SK-N-SH (cell line): ENCODE measurements at regions not wholly inside any gene's neighbourhood (a gene's known extent, or its start where the extent isn't known, plus 50 kb on each side); places are given as distances from the start of the nearest gene placed in this dataset.

Experiments used
- CTCF ChIA-PET: fragments of 300-600, 350-600 bp; formaldehyde crosslinking; extraction: SDS; loops from one replicate; lab custom pipeline; 2021; lab: Yijun Ruan, JAX
- POLR2A ChIA-PET: fragments of 350-600 bp; sonication (Branson Sonifier 250); formaldehyde crosslinking; extraction: SDS; loops from one replicate; lab custom pipeline; 2020; ENCODE audit warnings: antibody characterized with exemption, inconsistent platforms; lab: Yijun Ruan, JAX
- DNase-seq: peaks from one replicate; pipeline ENCODE4 v3.0.0; 2012
- H2AFZ ChIP-seq: fragments of 200-600 bp; sonication (generic); 2 replicates; pipeline ENCODE4 v1.8.1; 2016; ENCODE audit warnings: antibody characterized with exemption, mild to moderate bottlenecking, low read depth
- H3F3A ChIP-seq: fragments of 200-600 bp; sonication (generic); replicated peaks from 2 replicates; pipeline ENCODE3; 2016; ENCODE audit warnings: antibody characterized with exemption, mild to moderate bottlenecking; ENCODE audit not compliant: insufficient read depth
- H3K27ac ChIP-seq, 2 experiments: fragments of 200-500 bp in 1 of 2; fragments of 200-600 bp in 1 of 2; sonication (Bioruptor generic) in 1 of 2; sonication (generic), shearing (Covaris generic) in 1 of 2; 2 replicates each; pipeline versions ENCODE4 v1.5.1 to v1.6.1; 2014 to 2016; ENCODE audit warnings: low read depth in 2 of 2, inconsistent platforms in 1 of 2, low read length in 1 of 2, mild to moderate bottlenecking in 1 of 2, mixed read lengths in 1 of 2
- H3K27me3 ChIP-seq: fragments of 200-600 bp; sonication (generic), shearing (Covaris generic); 2 replicates; pipeline ENCODE4 v1.6.1; 2016; ENCODE audit warnings: mixed run types; ENCODE audit not compliant: insufficient read depth
- H3K36me3 ChIP-seq, 2 experiments: fragments of 200-500 bp in 1 of 2; fragments of 200-600 bp in 1 of 2; sonication (Bioruptor generic) in 1 of 2; sonication (generic) in 1 of 2; replicated peaks in 1 of 2; 2 replicates each; pipeline versions ENCODE3 to v1.5.1; 2014 to 2016; ENCODE audit warnings: low read length in 1 of 2, mild to moderate bottlenecking in 1 of 2; ENCODE audit not compliant: insufficient read depth in 2 of 2, control insufficient read depth in 1 of 2
- H3K4me1 ChIP-seq, 2 experiments: fragments of 200-500 bp in 1 of 2; fragments of 200-600 bp in 1 of 2; sonication (Bioruptor generic) in 1 of 2; sonication (generic), shearing (Covaris generic) in 1 of 2; 2 replicates each; pipeline versions ENCODE4 v1.5.1 to v1.6.1; 2014 to 2016; ENCODE audit warnings: low read depth in 1 of 2, low read length in 1 of 2, mixed run types in 1 of 2; ENCODE audit not compliant: insufficient read depth in 2 of 2, control insufficient read depth in 1 of 2
- H3K4me2 ChIP-seq: fragments of 200-600 bp; sonication (generic), shearing (Covaris generic); 2 replicates; pipeline ENCODE4 v1.6.1; 2017; ENCODE audit warnings: mixed run types
- H3K4me3 ChIP-seq, 2 experiments: fragments of 200-500 bp in 1 of 2; fragments of 200-600 bp in 1 of 2; sonication (Bioruptor generic) in 1 of 2; sonication (generic), shearing (Covaris generic) in 1 of 2; 2 replicates each; pipeline versions ENCODE4 v1.5.1 to v1.8.1; 2014 to 2016; ENCODE audit warnings: low read depth in 2 of 2, inconsistent platforms in 1 of 2, low read length in 1 of 2, mild to moderate bottlenecking in 1 of 2, mixed read lengths in 1 of 2, moderate library complexity in 1 of 2
- H3K79me2 ChIP-seq: fragments of 200-600 bp; sonication (generic); 2 replicates; pipeline ENCODE4 v1.8.1; 2017; ENCODE audit warnings: mild to moderate bottlenecking; ENCODE audit not compliant: insufficient read depth
- H3K9ac ChIP-seq: fragments of 200-600 bp; sonication (generic); 2 replicates; pipeline ENCODE4 v1.6.1; 2017; ENCODE audit warnings: mixed run types
- H3K9me2 ChIP-seq: fragments of 200-600 bp; sonication (generic); 2 replicates; pipeline ENCODE4 v1.6.1; 2017; ENCODE audit warnings: mixed run types
- H3K9me3 ChIP-seq: fragments of 200-600 bp; sonication (generic); 2 replicates; pipeline ENCODE4 v1.6.1; 2017; ENCODE audit warnings: mixed run types, mild to moderate bottlenecking, moderate library complexity
- H4K20me1 ChIP-seq: fragments of 200-600 bp; sonication (generic); 2 replicates; pipeline ENCODE4 v1.6.1; 2017; ENCODE audit warnings: mild to moderate bottlenecking, mixed run types; ENCODE audit not compliant: insufficient read depth
- EP300 ChIP-seq, 2 experiments: IDR thresholded peaks; 2 replicates each; pipeline versions ENCODE4 v1.4.0 to v1.6.1; 2012; ENCODE audit warnings: borderline replicate concordance in 1 of 2, low read depth in 1 of 2, low read length in 1 of 2
- EZH2phosphoT487 ChIP-seq: fragments of 200-600 bp; sonication (generic); IDR thresholded peaks from 2 replicates; pipeline ENCODE4 v1.6.1; 2017; ENCODE audit warnings: low read depth, mixed run types, mild to moderate bottlenecking, antibody characterized with exemption, moderate library complexity, borderline replicate concordance
- FOSL2 ChIP-seq: IDR thresholded peaks from 2 replicates; pipeline ENCODE4 v1.4.0; 2012; ENCODE audit warnings: low read depth, mild to moderate bottlenecking, moderate library complexity, borderline replicate concordance
- FOXJ3 ChIP-seq: sonication (generic); formaldehyde crosslinking; IDR thresholded peaks from 2 replicates; pipeline ENCODE4 v1.5.1; 2020; ENCODE audit warnings: mild to moderate bottlenecking, missing genetic modification reagents
- GABPA ChIP-seq: IDR thresholded peaks from 2 replicates; pipeline ENCODE4 v1.4.0; 2012; ENCODE audit warnings: low read depth, mild to moderate bottlenecking
- JUND ChIP-seq: IDR thresholded peaks from 2 replicates; pipeline ENCODE4 v1.4.0; 2012
- MEF2A ChIP-seq: IDR thresholded peaks from 2 replicates; pipeline ENCODE4 v1.4.0; 2012; ENCODE audit warnings: low read depth, borderline replicate concordance
- MXI1 ChIP-seq: IDR thresholded peaks from 2 replicates; pipeline ENCODE4 v1.6.1; 2012; ENCODE audit warnings: mild to moderate bottlenecking, low read depth, low read length, improper control_type of control experiment
- POLR2AphosphoS5 ChIP-seq: IDR thresholded peaks from 2 replicates; pipeline ENCODE4 v1.6.1; 2012; ENCODE audit warnings: low read depth, low read length
- RAD21 ChIP-seq: IDR thresholded peaks from 2 replicates; pipeline ENCODE4 v1.6.1; 2012; ENCODE audit warnings: mild to moderate bottlenecking, low read length
- RXRA ChIP-seq: IDR thresholded peaks from 2 replicates; pipeline ENCODE4 v1.4.0; 2012; ENCODE audit warnings: low read depth, mild to moderate bottlenecking, borderline replicate concordance
- TAF1 ChIP-seq: IDR thresholded peaks from 2 replicates; pipeline ENCODE4 v1.6.1; 2012; ENCODE audit warnings: low read depth, mild to moderate bottlenecking, low read length, moderate library complexity, borderline replicate concordance
- TCF12 ChIP-seq: IDR thresholded peaks from 2 replicates; pipeline ENCODE4 v1.4.0; 2012
- WGBS: methylation state at CpG from one replicate; pipeline ENCODE4 v1.1.6; 2017; ENCODE audit warnings: low lambda C conversion rate; 5-methylcytosine and 5-hydroxymethylcytosine counted together
- TF ChIP-seq, protein P1 (sequence below): IDR thresholded peaks from 2 replicates; pipeline ENCODE4 v1.4.0; 2012; ENCODE audit warnings: low read depth
- TF ChIP-seq, protein P2 (sequence below): IDR thresholded peaks from 2 replicates; pipeline ENCODE4 v1.4.0; 2012; ENCODE audit warnings: low read depth, borderline replicate concordance
- TF ChIP-seq, protein P3 (sequence below): fragments of 200-600 bp; sonication (generic); IDR thresholded peaks from 2 replicates; pipeline ENCODE4 v1.6.1; 2017; ENCODE audit warnings: antibody characterized with exemption, mild to moderate bottlenecking, moderate library complexity
- TF ChIP-seq, protein P4 (sequence below): fragments of 150-350 bp; IDR thresholded peaks from 2 replicates; pipeline ENCODE4 v1.6.1; 2017; ENCODE audit warnings: antibody characterized with exemption, low read length, low read depth, borderline replicate concordance
- TF ChIP-seq, protein P5 (sequence below): IDR thresholded peaks from 2 replicates; pipeline ENCODE4 v1.6.1; 2012; ENCODE audit warnings: mild to moderate bottlenecking, low read depth, low read length, moderate library complexity

DNA sequence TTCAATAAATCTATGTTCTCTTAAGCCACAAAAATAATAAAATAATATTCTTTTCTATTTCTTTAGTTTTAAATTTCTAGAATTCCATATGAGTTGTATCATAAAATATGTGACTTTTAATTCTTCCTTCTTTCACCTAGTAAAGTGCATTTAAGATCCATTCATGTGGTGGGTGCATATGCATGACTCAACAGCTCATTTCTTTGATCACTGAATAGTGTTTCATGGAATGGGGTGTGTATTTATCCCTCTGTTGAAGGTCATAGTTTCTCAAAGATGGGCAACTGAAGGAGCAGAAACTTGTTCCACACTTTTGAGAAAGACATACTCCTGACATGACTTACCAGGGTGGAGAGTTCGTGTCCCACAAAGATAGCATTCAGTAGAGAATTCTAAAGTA, 1230.3 kb upstream of the AGA start (continued):
- TF ChIP-seq TAF1 = no peak

DNA sequence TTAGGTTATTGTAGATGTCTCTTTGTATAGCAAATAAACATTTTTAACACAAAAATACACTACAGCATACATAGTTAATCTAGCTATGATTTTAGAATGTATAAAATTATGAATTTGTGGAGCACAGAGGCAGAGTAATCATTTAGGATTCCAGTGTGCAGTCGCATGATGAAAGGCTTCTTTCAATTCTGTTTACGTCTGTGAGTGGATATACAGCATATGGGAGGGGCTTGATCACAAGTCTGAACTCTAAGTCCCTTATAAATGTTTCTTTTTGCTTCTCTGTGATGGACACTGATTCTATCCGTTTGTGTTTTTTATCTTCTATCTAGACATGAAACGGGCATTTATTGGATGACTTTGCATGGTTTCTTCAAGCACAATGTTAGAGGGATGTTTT, 1239.6 kb upstream of the AGA start:
- H3F3A ChIP-seq = no peaks in the 10 kb centered on the region
- H3K9me3 ChIP-seq = no peaks in the 10 kb centered on the region
- no peaks in the 10 kb centered on the region for H3K79me2 ChIP-seq
- ChIA-PET POLR2A (no interaction called here), CTCF (no interaction called here)
- no peaks in the 10 kb centered on the region for H3K4me1 ChIP-seq
- no peaks in the 10 kb centered on the region for H4K20me1 ChIP-seq
- H3K4me2 ChIP-seq = no peak overlapping the region
- DNase-seq = no peak
- H3K27ac ChIP-seq = no peak overlapping the region
- H3K36me3 ChIP-seq = no peaks in the 10 kb centered on the region
- 3% methylated on average over 4 of the region's 4 CpGs for WGBS
- no peak overlapping the region for H3K4me3 ChIP-seq
- H2AFZ ChIP-seq = no peak overlapping the region
- H3K9ac ChIP-seq = no peak overlapping the region
- no peaks in the 10 kb centered on the region for H3K27me3 ChIP-seq
- no peaks in the 10 kb centered on the region for H3K9me2 ChIP-seq
- TF ChIP-seq FOSL2 (no peak), TAF1 (no peak), JUND (no peak), GABPA (no peak), FOXJ3 (CRISPR knock-in tag) (no peak), MEF2A (no peak), EZH2phosphoT487 (no peak), MXI1 (no peak), POLR2AphosphoS5 (no peak), TCF12 (no peak), RAD21 (no peak), RXRA (no peak), EP300 (IDR thresholded peaks at IDR 0.05; ENCODE audit: borderline replicate concordance in 1 of 2, low read depth in 1 of 2, low read length in 1 of 2) (no peak)
- TF ChIP-seq, protein P1, sequence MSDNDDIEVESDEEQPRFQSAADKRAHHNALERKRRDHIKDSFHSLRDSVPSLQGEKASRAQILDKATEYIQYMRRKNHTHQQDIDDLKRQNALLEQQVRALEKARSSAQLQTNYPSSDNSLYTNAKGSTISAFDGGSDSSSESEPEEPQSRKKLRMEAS = no peak
- TF ChIP-seq, protein P2, sequence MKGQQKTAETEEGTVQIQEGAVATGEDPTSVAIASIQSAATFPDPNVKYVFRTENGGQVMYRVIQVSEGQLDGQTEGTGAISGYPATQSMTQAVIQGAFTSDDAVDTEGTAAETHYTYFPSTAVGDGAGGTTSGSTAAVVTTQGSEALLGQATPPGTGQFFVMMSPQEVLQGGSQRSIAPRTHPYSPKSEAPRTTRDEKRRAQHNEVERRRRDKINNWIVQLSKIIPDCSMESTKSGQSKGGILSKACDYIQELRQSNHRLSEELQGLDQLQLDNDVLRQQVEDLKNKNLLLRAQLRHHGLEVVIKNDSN = no peak
- TF ChIP-seq, protein P3, sequence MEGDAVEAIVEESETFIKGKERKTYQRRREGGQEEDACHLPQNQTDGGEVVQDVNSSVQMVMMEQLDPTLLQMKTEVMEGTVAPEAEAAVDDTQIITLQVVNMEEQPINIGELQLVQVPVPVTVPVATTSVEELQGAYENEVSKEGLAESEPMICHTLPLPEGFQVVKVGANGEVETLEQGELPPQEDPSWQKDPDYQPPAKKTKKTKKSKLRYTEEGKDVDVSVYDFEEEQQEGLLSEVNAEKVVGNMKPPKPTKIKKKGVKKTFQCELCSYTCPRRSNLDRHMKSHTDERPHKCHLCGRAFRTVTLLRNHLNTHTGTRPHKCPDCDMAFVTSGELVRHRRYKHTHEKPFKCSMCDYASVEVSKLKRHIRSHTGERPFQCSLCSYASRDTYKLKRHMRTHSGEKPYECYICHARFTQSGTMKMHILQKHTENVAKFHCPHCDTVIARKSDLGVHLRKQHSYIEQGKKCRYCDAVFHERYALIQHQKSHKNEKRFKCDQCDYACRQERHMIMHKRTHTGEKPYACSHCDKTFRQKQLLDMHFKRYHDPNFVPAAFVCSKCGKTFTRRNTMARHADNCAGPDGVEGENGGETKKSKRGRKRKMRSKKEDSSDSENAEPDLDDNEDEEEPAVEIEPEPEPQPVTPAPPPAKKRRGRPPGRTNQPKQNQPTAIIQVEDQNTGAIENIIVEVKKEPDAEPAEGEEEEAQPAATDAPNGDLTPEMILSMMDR = no peak
- TF ChIP-seq, protein P4, sequence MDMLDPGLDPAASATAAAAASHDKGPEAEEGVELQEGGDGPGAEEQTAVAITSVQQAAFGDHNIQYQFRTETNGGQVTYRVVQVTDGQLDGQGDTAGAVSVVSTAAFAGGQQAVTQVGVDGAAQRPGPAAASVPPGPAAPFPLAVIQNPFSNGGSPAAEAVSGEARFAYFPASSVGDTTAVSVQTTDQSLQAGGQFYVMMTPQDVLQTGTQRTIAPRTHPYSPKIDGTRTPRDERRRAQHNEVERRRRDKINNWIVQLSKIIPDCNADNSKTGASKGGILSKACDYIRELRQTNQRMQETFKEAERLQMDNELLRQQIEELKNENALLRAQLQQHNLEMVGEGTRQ = no peak
- TF ChIP-seq, protein P5, sequence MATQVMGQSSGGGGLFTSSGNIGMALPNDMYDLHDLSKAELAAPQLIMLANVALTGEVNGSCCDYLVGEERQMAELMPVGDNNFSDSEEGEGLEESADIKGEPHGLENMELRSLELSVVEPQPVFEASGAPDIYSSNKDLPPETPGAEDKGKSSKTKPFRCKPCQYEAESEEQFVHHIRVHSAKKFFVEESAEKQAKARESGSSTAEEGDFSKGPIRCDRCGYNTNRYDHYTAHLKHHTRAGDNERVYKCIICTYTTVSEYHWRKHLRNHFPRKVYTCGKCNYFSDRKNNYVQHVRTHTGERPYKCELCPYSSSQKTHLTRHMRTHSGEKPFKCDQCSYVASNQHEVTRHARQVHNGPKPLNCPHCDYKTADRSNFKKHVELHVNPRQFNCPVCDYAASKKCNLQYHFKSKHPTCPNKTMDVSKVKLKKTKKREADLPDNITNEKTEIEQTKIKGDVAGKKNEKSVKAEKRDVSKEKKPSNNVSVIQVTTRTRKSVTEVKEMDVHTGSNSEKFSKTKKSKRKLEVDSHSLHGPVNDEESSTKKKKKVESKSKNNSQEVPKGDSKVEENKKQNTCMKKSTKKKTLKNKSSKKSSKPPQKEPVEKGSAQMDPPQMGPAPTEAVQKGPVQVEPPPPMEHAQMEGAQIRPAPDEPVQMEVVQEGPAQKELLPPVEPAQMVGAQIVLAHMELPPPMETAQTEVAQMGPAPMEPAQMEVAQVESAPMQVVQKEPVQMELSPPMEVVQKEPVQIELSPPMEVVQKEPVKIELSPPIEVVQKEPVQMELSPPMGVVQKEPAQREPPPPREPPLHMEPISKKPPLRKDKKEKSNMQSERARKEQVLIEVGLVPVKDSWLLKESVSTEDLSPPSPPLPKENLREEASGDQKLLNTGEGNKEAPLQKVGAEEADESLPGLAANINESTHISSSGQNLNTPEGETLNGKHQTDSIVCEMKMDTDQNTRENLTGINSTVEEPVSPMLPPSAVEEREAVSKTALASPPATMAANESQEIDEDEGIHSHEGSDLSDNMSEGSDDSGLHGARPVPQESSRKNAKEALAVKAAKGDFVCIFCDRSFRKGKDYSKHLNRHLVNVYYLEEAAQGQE = no peak
